ENCODE measurements at regions not wholly inside any gene's neighbourhood (a gene's known extent, or its start where the extent isn't known, plus 50 kb on each side); places are given as distances from the start of the nearest gene placed in this dataset.

GRCh38 chr4:111466811-111467604, 678.2 kb upstream of the FAM241A start:
- no peak overlapping the region for H3K4me3 ChIP-seq (ENCODE audit: control insufficient read depth, low read depth, low read length)
- DNase-seq (ENCODE audit: low read depth): peak; percentile 28
- TF ChIP-seq, protein P1, sequence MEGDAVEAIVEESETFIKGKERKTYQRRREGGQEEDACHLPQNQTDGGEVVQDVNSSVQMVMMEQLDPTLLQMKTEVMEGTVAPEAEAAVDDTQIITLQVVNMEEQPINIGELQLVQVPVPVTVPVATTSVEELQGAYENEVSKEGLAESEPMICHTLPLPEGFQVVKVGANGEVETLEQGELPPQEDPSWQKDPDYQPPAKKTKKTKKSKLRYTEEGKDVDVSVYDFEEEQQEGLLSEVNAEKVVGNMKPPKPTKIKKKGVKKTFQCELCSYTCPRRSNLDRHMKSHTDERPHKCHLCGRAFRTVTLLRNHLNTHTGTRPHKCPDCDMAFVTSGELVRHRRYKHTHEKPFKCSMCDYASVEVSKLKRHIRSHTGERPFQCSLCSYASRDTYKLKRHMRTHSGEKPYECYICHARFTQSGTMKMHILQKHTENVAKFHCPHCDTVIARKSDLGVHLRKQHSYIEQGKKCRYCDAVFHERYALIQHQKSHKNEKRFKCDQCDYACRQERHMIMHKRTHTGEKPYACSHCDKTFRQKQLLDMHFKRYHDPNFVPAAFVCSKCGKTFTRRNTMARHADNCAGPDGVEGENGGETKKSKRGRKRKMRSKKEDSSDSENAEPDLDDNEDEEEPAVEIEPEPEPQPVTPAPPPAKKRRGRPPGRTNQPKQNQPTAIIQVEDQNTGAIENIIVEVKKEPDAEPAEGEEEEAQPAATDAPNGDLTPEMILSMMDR (conservative IDR thresholded peaks at IDR 0.05; ENCODE audit: control insufficient read depth, insufficient read depth, low read depth, low read length): no peak

DNA sequence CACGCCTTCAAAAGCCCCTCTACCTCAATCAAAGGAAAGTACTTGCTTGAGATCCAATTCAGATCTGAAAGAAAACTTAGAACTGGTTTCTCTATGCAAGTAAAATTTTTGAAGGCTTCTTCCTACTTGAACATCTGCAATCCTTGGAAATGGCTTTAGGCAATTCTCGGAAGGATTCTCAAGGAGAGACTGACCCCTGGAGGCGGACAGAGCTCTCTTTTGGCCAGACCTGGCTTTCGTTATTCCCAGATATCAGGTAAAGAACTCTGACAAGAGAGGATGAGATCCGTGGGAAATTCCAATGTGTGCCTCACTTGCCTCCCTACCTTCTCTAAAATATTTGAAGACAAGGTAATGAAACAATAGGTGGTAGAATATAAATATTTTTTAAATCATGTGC, 670.3 kb upstream of the FAM241A start:
- no peak overlapping the region for H3K4me3 ChIP-seq (ENCODE audit: control insufficient read depth, low read depth, low read length)
- peak; percentile 66 for DNase-seq (ENCODE audit: low read depth)
- TF ChIP-seq, protein P1 (conservative IDR thresholded peaks at IDR 0.05; ENCODE audit: control insufficient read depth, insufficient read depth, low read depth, low read length): peak; percentile 64

GRCh38 chr4:111475666-111476065, 669.6 kb upstream of the FAM241A start:
- TF ChIP-seq, protein P1 (conservative IDR thresholded peaks at IDR 0.05; ENCODE audit: control insufficient read depth, insufficient read depth, low read depth, low read length): no peak

DNA sequence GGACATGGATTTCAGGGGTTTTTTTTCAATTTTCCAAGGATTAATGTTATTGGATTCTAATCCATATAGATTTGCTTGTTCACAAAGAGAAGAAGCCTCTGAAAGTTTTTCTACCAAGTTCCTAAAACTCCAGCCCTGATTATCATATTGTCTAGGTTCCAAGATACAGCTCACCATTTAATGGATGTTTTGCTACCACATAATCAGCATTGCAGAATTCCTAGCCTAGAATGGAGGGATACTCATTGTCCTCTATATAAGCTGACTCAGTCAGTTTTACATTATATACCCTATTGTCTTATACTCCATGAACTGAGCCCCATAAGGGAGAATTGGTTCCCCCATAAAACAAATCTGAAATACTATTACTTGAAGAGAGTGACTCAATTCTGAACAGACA, 664.7 kb upstream of the FAM241A start:
- no peak overlapping the region for H3K4me3 ChIP-seq (ENCODE audit: control insufficient read depth, low read depth, low read length)
- DNase-seq (ENCODE audit: low read depth): peak; percentile 8
- TF ChIP-seq, protein P1 (conservative IDR thresholded peaks at IDR 0.05; ENCODE audit: control insufficient read depth, insufficient read depth, low read depth, low read length): no peak

More at GRCh38 chr4:111475666-111476065, 669.6 kb upstream of the FAM241A start:
- DNase-seq (ENCODE audit: low read depth): no peak
- H3K4me3 ChIP-seq (ENCODE audit: control insufficient read depth, low read depth, low read length): no peak overlapping the region

DNA sequence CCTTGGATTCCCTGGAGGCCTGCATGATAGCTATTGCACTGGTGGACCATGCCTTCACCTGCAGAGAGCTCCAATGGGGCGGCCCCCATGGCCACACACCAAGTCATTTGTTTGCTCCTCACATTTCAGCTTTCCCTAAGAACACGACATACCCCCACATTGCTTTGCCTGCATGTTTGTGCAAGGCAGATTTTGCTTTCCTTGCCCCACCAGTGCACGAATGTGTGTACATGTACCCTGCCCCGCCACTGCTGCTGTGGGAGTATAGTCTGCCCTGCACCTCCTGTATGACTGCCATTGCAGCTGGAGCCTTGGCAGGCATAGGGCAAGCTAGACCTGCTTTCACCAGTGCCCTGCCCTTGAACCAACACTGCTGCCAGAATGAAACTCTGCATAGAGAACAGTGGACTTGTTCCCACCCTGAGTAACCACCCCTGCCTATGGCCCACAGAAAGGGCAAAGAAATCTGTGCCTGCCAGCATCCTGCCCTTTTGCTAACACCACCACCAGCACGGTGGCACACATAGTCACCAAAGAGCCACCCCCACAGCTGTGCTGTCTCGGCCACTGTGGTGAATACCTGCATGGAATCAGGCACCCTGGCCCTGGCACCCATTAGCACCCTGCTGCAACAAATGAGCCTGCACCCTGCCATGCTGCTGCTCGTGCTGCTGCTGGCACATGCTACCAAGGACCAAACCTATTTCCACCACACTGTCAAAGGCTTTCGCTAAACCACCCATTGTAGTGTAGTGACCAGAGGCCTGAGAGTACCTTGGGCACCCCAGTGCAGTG, 661.7 kb upstream of the FAM241A start:
- no peak overlapping the region for H3K4me3 ChIP-seq (ENCODE audit: control insufficient read depth, low read depth, low read length)
- TF ChIP-seq, protein P1 (conservative IDR thresholded peaks at IDR 0.05; ENCODE audit: control insufficient read depth, insufficient read depth, low read depth, low read length): no peak
- DNase-seq (ENCODE audit: low read depth): no peak

GRCh38 chr4:111492496-111492895, 652.8 kb upstream of the FAM241A start:
- no peak for DNase-seq (ENCODE audit: low read depth)
- TF ChIP-seq, protein P1 (conservative IDR thresholded peaks at IDR 0.05; ENCODE audit: control insufficient read depth, insufficient read depth, low read depth, low read length): no peak

More at GRCh38 chr4:111492496-111492895, 652.8 kb upstream of the FAM241A start:
- no peak overlapping the region for H3K4me3 ChIP-seq (ENCODE audit: control insufficient read depth, low read depth, low read length)

All from fibroblast of mammary gland (primary cell).